ENCODE measurements at regions not wholly inside any gene's neighbourhood (a gene's known extent, or its start where the extent isn't known, plus 50 kb on each side); places are given as distances from the start of the nearest gene placed in this dataset.

GRCh38 chr13:74674720-74675119, 540.5 kb upstream of the KLF12 start:
- TF ChIP-seq CTCF (IDR thresholded peaks at IDR 0.05) (no peak), POLR2AphosphoS5 (IDR thresholded peaks at IDR 0.05; ENCODE audit: low read depth, low read length) (no peak), REST (IDR thresholded peaks at IDR 0.05; ENCODE audit: insufficient read depth in 1 of 2, low read depth in 2 of 2, low read length in 1 of 2) (no peak)

Data from Panc1 (cell line).